ENCODE measurements at regions not wholly inside any gene's neighbourhood (a gene's known extent, or its start where the extent isn't known, plus 50 kb on each side); places are given as distances from the start of the nearest gene placed in this dataset.

- Mint-ChIP-seq H3K36me3 (no peaks in the 10 kb centered on the region), H3K9me3 (ENCODE audit: low read depth) (no peaks in the 10 kb centered on the region), H3K27ac (no peak overlapping the region), H3K4me3 (no peak overlapping the region), H3K27me3 (no peaks in the 10 kb centered on the region), H3K4me1 (no peaks in the 10 kb centered on the region)
- CTCF ChIA-PET = no interaction called here
- no peak for DNase-seq
- ATAC-seq = no peak
These were observed 253.3 kb downstream of the ATXN7L3B start for GRCh38 chr12:74790931-74791330.

GRCh38 chr12:74791365-74791764 lies 253.7 kb downstream of the ATXN7L3B start:
- DNase-seq (no peak), ATAC-seq (no peak)
- no peak overlapping the region for H3K4me3 Mint-ChIP-seq
- H3K4me1 Mint-ChIP-seq = no peaks in the 10 kb centered on the region
- CTCF ChIA-PET = no interaction called here
- H3K36me3 Mint-ChIP-seq = no peaks in the 10 kb centered on the region
- H3K27ac Mint-ChIP-seq = no peak overlapping the region
- H3K9me3 Mint-ChIP-seq (ENCODE audit: low read depth) = no peaks in the 10 kb centered on the region
- H3K27me3 Mint-ChIP-seq = no peaks in the 10 kb centered on the region

GRCh38 chr12:74794522-74794921 lies 256.9 kb downstream of the ATXN7L3B start:
- CTCF ChIA-PET = no interaction called here
- no peaks in the 10 kb centered on the region for H3K27me3 Mint-ChIP-seq
- no peak overlapping the region for H3K27ac Mint-ChIP-seq
- H3K4me1 Mint-ChIP-seq = no peaks in the 10 kb centered on the region
- ATAC-seq (no peak), DNase-seq (no peak)
- H3K9me3 Mint-ChIP-seq (ENCODE audit: low read depth) = no peaks in the 10 kb centered on the region
- no peaks in the 10 kb centered on the region for H3K36me3 Mint-ChIP-seq
- no peak overlapping the region for H3K4me3 Mint-ChIP-seq

GRCh38 chr12:74801625-74802024 lies 264.0 kb downstream of the ATXN7L3B start:
- H3K4me3 Mint-ChIP-seq = no peak overlapping the region
- no peaks in the 10 kb centered on the region for H3K27me3 Mint-ChIP-seq
- ATAC-seq = no peak
- H3K9me3 Mint-ChIP-seq (ENCODE audit: low read depth) = no peaks in the 10 kb centered on the region
- DNase-seq = no peak
- H3K4me1 Mint-ChIP-seq = no peaks in the 10 kb centered on the region
- no peak overlapping the region for H3K27ac Mint-ChIP-seq
- CTCF ChIA-PET = no interaction called here
- H3K36me3 Mint-ChIP-seq = no peaks in the 10 kb centered on the region

- DNase-seq (no peak), ATAC-seq (no peak)
- Mint-ChIP-seq H3K27ac (no peak overlapping the region), H3K27me3 (no peaks in the 10 kb centered on the region), H3K36me3 (no peaks in the 10 kb centered on the region), H3K4me3 (no peak overlapping the region), H3K9me3 (ENCODE audit: low read depth) (peaks cover 5% of the 10 kb centered on the region), H3K4me1 (no peaks in the 10 kb centered on the region)
- CTCF ChIA-PET = no interaction called here
These were observed 279.0 kb downstream of the ATXN7L3B start for GRCh38 chr12:74816398-74817175.

- Mint-ChIP-seq H3K27me3 (no peaks in the 10 kb centered on the region), H3K27ac (no peak overlapping the region), H3K9me3 (ENCODE audit: low read depth) (peaks cover 5% of the 10 kb centered on the region), H3K4me3 (no peak overlapping the region), H3K36me3 (no peaks in the 10 kb centered on the region), H3K4me1 (no peaks in the 10 kb centered on the region)
- ATAC-seq (no peak), DNase-seq (no peak)
- CTCF ChIA-PET = no interaction called here
These were observed 279.9 kb downstream of the ATXN7L3B start for GRCh38 chr12:74817499-74817898.

- CTCF ChIA-PET = no interaction called here
- H3K4me1 Mint-ChIP-seq = no peaks in the 10 kb centered on the region
- no peak overlapping the region for H3K27ac Mint-ChIP-seq
- H3K27me3 Mint-ChIP-seq = no peaks in the 10 kb centered on the region
- no peak overlapping the region for H3K4me3 Mint-ChIP-seq
- H3K36me3 Mint-ChIP-seq = no peaks in the 10 kb centered on the region
- no peak for ATAC-seq
- DNase-seq = no peak
- H3K9me3 Mint-ChIP-seq (ENCODE audit: low read depth) = peaks cover 5% of the 10 kb centered on the region
These were observed 280.8 kb downstream of the ATXN7L3B start for GRCh38 chr12:74818412-74818811.

- H3K9me3 Mint-ChIP-seq (ENCODE audit: low read depth) = no peaks in the 10 kb centered on the region
- H3K36me3 Mint-ChIP-seq = peaks cover 1% of the 10 kb centered on the region
- H3K4me1 Mint-ChIP-seq = peaks cover 5% of the 10 kb centered on the region
- DNase-seq (no peak), ATAC-seq (no peak)
- CTCF ChIA-PET = no interaction called here
- H3K27ac Mint-ChIP-seq = no peak overlapping the region
- H3K27me3 Mint-ChIP-seq = no peaks in the 10 kb centered on the region
- H3K4me3 Mint-ChIP-seq = no peak overlapping the region
These were observed 282.7 kb downstream of the ATXN7L3B start for GRCh38 chr12:74820324-74820723.

- no peak overlapping the region for H3K27ac Mint-ChIP-seq
- H3K36me3 Mint-ChIP-seq = no peaks in the 10 kb centered on the region
- H3K27me3 Mint-ChIP-seq = no peaks in the 10 kb centered on the region
- H3K4me1 Mint-ChIP-seq = no peaks in the 10 kb centered on the region
- ATAC-seq (no peak), DNase-seq (no peak)
- H3K9me3 Mint-ChIP-seq (ENCODE audit: low read depth) = peaks cover 4% of the 10 kb centered on the region
- CTCF ChIA-PET = no interaction called here
- H3K4me3 Mint-ChIP-seq = no peak overlapping the region
These were observed 298.9 kb downstream of the ATXN7L3B start for GRCh38 chr12:74836567-74836966.

GRCh38 chr12:74846116-74846515 lies 308.5 kb downstream of the ATXN7L3B start:
- CTCF ChIA-PET = no interaction called here
- no peaks in the 10 kb centered on the region for H3K36me3 Mint-ChIP-seq
- no peaks in the 10 kb centered on the region for H3K27me3 Mint-ChIP-seq

GRCh38 chr12:74847169-74847568 lies 309.5 kb downstream of the ATXN7L3B start:
- no peak overlapping the region for H3K27ac Mint-ChIP-seq
- ATAC-seq (no peak), DNase-seq (no peak)
- no peaks in the 10 kb centered on the region for H3K4me1 Mint-ChIP-seq
- H3K36me3 Mint-ChIP-seq = no peaks in the 10 kb centered on the region
- CTCF ChIA-PET = no interaction called here
- no peaks in the 10 kb centered on the region for H3K9me3 Mint-ChIP-seq (ENCODE audit: low read depth)
- no peaks in the 10 kb centered on the region for H3K27me3 Mint-ChIP-seq
- H3K4me3 Mint-ChIP-seq = no peak overlapping the region

More at GRCh38 chr12:74846116-74846515, 308.5 kb downstream of the ATXN7L3B start:
- DNase-seq (no peak), ATAC-seq (no peak)
- Mint-ChIP-seq H3K27ac (no peak overlapping the region), H3K4me3 (no peak overlapping the region), H3K9me3 (ENCODE audit: low read depth) (no peaks in the 10 kb centered on the region), H3K4me1 (no peaks in the 10 kb centered on the region)

- Mint-ChIP-seq H3K27me3 (no peaks in the 10 kb centered on the region), H3K9me3 (ENCODE audit: low read depth) (no peaks in the 10 kb centered on the region), H3K27ac (no peak overlapping the region), H3K36me3 (no peaks in the 10 kb centered on the region), H3K4me3 (no peak overlapping the region), H3K4me1 (no peaks in the 10 kb centered on the region)
- no peak for DNase-seq
- CTCF ChIA-PET = no interaction called here
- no peak for ATAC-seq
These were observed 310.4 kb downstream of the ATXN7L3B start for GRCh38 chr12:74848006-74848405.

- Mint-ChIP-seq H3K27me3 (no peaks in the 10 kb centered on the region), H3K27ac (no peak overlapping the region), H3K4me1 (no peaks in the 10 kb centered on the region), H3K36me3 (no peaks in the 10 kb centered on the region), H3K9me3 (ENCODE audit: low read depth) (no peaks in the 10 kb centered on the region), H3K4me3 (no peak overlapping the region)
- DNase-seq (no peak), ATAC-seq (no peak)
- CTCF ChIA-PET = no interaction called here
These were observed 312.2 kb downstream of the ATXN7L3B start for GRCh38 chr12:74849801-74850200.

GRCh38 chr12:74871817-74872216 lies 334.2 kb downstream of the ATXN7L3B start:
- H3K36me3 Mint-ChIP-seq = no peaks in the 10 kb centered on the region
- no peak for ATAC-seq
- no peak for DNase-seq
- H3K4me1 Mint-ChIP-seq = no peaks in the 10 kb centered on the region
- peaks cover 4% of the 10 kb centered on the region for H3K9me3 Mint-ChIP-seq (ENCODE audit: low read depth)
- H3K27me3 Mint-ChIP-seq = no peaks in the 10 kb centered on the region
- no peak overlapping the region for H3K27ac Mint-ChIP-seq
- H3K4me3 Mint-ChIP-seq = no peak overlapping the region
- CTCF ChIA-PET = no interaction called here

GRCh38 chr12:74885775-74886174 lies 323.9 kb downstream of the KCNC2 start:
- peaks cover 21% of the 10 kb centered on the region for H3K4me1 Mint-ChIP-seq

More at GRCh38 chr12:74885775-74886174, 323.9 kb downstream of the KCNC2 start:
- H3K27ac Mint-ChIP-seq = no peak overlapping the region
- peaks cover 3% of the 10 kb centered on the region for H3K36me3 Mint-ChIP-seq
- H3K27me3 Mint-ChIP-seq = no peaks in the 10 kb centered on the region
- H3K4me3 Mint-ChIP-seq = no peak overlapping the region
- no peak for ATAC-seq
- CTCF ChIA-PET = no interaction called here
- no peaks in the 10 kb centered on the region for H3K9me3 Mint-ChIP-seq (ENCODE audit: low read depth)
- DNase-seq = no peak
